ENCODE measurements at regions not wholly inside any gene's neighbourhood (a gene's known extent, or its start where the extent isn't known, plus 50 kb on each side); places are given as distances from the start of the nearest gene placed in this dataset.

DNA sequence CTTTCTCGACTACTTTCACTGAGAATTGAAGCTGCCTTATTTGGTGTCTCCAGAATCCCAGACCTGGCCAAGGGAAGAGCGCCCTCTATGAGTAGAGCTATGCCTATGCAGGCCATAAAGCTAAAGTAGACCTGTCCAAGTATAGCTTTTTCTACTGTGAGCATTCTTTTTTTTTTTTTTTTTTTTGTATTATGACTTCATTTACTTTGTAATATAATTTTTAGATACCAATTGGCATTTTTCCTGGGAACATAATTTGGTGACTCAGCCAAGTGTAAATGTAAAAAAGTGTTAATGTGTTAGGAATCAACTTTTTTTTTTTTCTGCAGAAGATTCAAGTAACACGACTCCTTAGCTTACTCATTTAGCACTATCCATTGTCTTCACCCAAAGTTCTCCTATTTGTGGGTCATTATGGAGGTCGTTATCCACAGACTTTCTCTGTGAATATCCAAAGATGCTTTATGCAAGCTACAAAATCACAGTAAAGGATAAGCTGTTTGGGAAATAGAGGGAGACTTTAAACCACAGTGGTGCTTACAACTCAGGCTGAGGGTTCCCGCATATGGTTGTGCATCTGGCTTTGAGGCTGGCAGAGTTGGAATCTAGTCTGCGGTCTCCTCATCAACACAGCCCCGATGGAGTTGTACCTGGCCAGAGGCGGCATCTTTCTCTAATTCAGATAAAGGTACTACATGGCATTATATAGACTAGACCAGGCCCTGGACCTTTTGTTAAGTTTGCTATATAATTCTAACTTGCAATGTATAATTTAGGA is 1040.2 kb upstream of the SORCS1 start:
- WGBS, 2 experiments (ENCODE audit: extremely low coverage in 1 of 2, insufficient coverage in 1 of 2, insufficient read length in 1 of 2, insufficient replicate concordance in 2 of 2, low coverage in 1 of 2, low lambda C conversion rate in 2 of 2, missing lambda C conversion rate in 1 of 2), result 69% methylated on average over 8 of the region's 8 CpGs; no CpG with 5 or more reads in 1 of the 2 experiments
- POLR2A ChIA-PET (ENCODE audit: partially characterized antibody), result interaction anchor here (0.7 kb wide), 1 partner anchor 35 kb away, joined by 3 read pairs; no protein-coding TSS in a partner anchor

More for the DNA sequence above, 1040.2 kb upstream of the SORCS1 start:
- FAIRE-seq (peak; percentile 39), DNase-seq (ENCODE audit: low read depth in 1 of 2, low spot score in 2 of 2) (peak in 1 of 2 experiments; percentile 31)
- Histone ChIP-seq H2BK5ac (ENCODE audit: low read depth, low read length) (no peak overlapping the region), H3K27ac (ENCODE audit: low read depth, low read length) (no peak overlapping the region), H4K8ac (ENCODE audit: extremely low read depth, insufficient read depth, low read length) (no peak overlapping the region), H3K79me1 (ENCODE audit: low read depth, low read length) (no peaks in the 10 kb centered on the region), H3K27me3 (replicated peaks in 1 of 4; ENCODE audit: control insufficient read depth in 3 of 4, extremely low read depth in 1 of 4, insufficient read depth in 3 of 4, low read length in 3 of 4) (no peaks in the 10 kb centered on the region), H3K4me1 (replicated peaks in 1 of 4; ENCODE audit: control insufficient read depth in 3 of 4, insufficient read depth in 4 of 4, low read length in 3 of 4) (peaks cover 0 to 5% (median 1%) of the 10 kb centered on the region in 4 experiments; a peak in 2 of 7 replicates), H3K36me3 (ENCODE audit: control insufficient read depth in 2 of 4, insufficient read depth in 4 of 4, low read length in 3 of 4) (no peaks in the 10 kb centered on the region), H3K14ac (ENCODE audit: insufficient read length) (no peak overlapping the region), H2BK20ac (ENCODE audit: low read length) (no peak overlapping the region), H4K91ac (replicated peaks; ENCODE audit: insufficient read length, low read length) (no peak overlapping the region), H2AFZ (ENCODE audit: low read length) (peak overlapping the region; percentile 67; the same call in 1 of the 2 replicates), H2BK15ac (ENCODE audit: low read length) (no peak overlapping the region), H2BK12ac (ENCODE audit: low read depth, low read length) (no peak overlapping the region), H3K4ac (replicated peaks; ENCODE audit: insufficient read length, low read depth, low read length) (no peak overlapping the region), H3K23me2 (ENCODE audit: low read depth, low read length) (no peaks in the 10 kb centered on the region), H3K18ac (ENCODE audit: extremely low read depth, low read length) (no peak overlapping the region), H3K23ac (ENCODE audit: insufficient read length) (no peak overlapping the region), H3K4me2 (ENCODE audit: insufficient read depth in 1 of 2, low read depth in 2 of 2, low read length in 2 of 2) (no peak overlapping the region), H4K5ac (ENCODE audit: insufficient read length, low read depth, low read length) (no peak overlapping the region), H3K9me3 (ENCODE audit: insufficient read depth in 2 of 2, low read depth in 1 of 2, low read length in 1 of 2) (no peaks in the 10 kb centered on the region), H4K20me1 (replicated peaks in 1 of 2; ENCODE audit: control insufficient read depth in 1 of 2, insufficient read depth in 2 of 2, low read length in 2 of 2) (no peaks in the 10 kb centered on the region), H2BK120ac (replicated peaks; ENCODE audit: low read depth, low read length) (no peak overlapping the region), H2AK5ac (ENCODE audit: low read depth, low read length) (no peak overlapping the region), H3K79me2 (ENCODE audit: control insufficient read depth in 1 of 2, insufficient read depth in 2 of 2, low read length in 2 of 2) (no peaks in the 10 kb centered on the region), H3K4me3 (ENCODE audit: extremely low read depth in 1 of 4, insufficient read depth in 2 of 4, low read depth in 3 of 4, low read length in 4 of 4) (no peak overlapping the region), H3K9ac (replicated peaks in 1 of 4; ENCODE audit: extremely low read depth in 1 of 4, low read depth in 3 of 4, low read length in 3 of 4) (no peak overlapping the region), H3K56ac (replicated peaks; ENCODE audit: insufficient read length, low read depth, low read length) (no peak overlapping the region)
- CTCF ChIA-PET (ENCODE audit: partially characterized antibody), result interaction anchor here (0.6 to 4.4 kb wide), 47 partner anchors 10 to 1373 kb away, joined by 3 to 40 read pairs (median 4); no protein-coding TSS in a partner anchor
- TF ChIP-seq SRF (IDR thresholded peaks at IDR 0.05; ENCODE audit: low read depth, low read length) (peak; percentile 93), TBP (IDR thresholded peaks at IDR 0.05; ENCODE audit: low read depth, low read length) (no peak), BCL11A (IDR thresholded peaks at IDR 0.05; ENCODE audit: low read depth in 2 of 2, low read length in 2 of 2) (no peak), JUND (IDR thresholded peaks at IDR 0.05; ENCODE audit: low read length) (peak; percentile 17; the same call in 1 of the 2 replicates), RAD21 (IDR thresholded peaks at IDR 0.05 in 1 of 2, conservative IDR thresholded peaks at IDR 0.05 in 1 of 2; ENCODE audit: low read depth in 2 of 2, low read length in 2 of 2) (peak; percentile 80 to 84), BACH1 (IDR thresholded peaks at IDR 0.05; ENCODE audit: low read length) (no peak)
- TF ChIP-seq, protein P1, sequence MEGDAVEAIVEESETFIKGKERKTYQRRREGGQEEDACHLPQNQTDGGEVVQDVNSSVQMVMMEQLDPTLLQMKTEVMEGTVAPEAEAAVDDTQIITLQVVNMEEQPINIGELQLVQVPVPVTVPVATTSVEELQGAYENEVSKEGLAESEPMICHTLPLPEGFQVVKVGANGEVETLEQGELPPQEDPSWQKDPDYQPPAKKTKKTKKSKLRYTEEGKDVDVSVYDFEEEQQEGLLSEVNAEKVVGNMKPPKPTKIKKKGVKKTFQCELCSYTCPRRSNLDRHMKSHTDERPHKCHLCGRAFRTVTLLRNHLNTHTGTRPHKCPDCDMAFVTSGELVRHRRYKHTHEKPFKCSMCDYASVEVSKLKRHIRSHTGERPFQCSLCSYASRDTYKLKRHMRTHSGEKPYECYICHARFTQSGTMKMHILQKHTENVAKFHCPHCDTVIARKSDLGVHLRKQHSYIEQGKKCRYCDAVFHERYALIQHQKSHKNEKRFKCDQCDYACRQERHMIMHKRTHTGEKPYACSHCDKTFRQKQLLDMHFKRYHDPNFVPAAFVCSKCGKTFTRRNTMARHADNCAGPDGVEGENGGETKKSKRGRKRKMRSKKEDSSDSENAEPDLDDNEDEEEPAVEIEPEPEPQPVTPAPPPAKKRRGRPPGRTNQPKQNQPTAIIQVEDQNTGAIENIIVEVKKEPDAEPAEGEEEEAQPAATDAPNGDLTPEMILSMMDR (IDR thresholded peaks at IDR 0.05; ENCODE audit: control extremely low read depth in 1 of 3, insufficient read depth in 1 of 3, low read depth in 1 of 3, low read length in 3 of 3), result peak in 2 of 3 experiments; percentile 70 to 83; a peak in 3 of 4 replicates
